Stomach (tissue), 4 donors: ENCODE measurements at regions not wholly inside any gene's neighbourhood (a gene's known extent, or its start where the extent isn't known, plus 50 kb on each side); places are given as distances from the start of the nearest gene placed in this dataset.

ENCODE experiments used
- EP300 ChIP-seq: sonication (generic); formaldehyde crosslinking; IDR thresholded peaks from one replicate; pipeline ENCODE4 v1.6.1; 2017; ENCODE audit warnings: antibody characterized with exemption
- POLR2A ChIP-seq, 4 donors: fragments of 450-650 bp; IDR thresholded peaks; one replicate each; pipeline ENCODE4 v1.6.1; 2016; ENCODE audit warnings: antibody characterized with exemption in 4 of 4, control low read depth in 2 of 4, mild to moderate bottlenecking in 1 of 4, moderate library complexity in 1 of 4
- POLR2AphosphoS5 ChIP-seq, 3 donors: sonication (generic); formaldehyde crosslinking; IDR thresholded peaks; one replicate each; pipeline ENCODE4 v1.6.1; 2016; ENCODE audit warnings: antibody characterized with exemption in 3 of 3
- TF ChIP-seq, protein P1 (sequence below), 7 experiments: fragments of 450-650 bp in 4 of 7; fragments of 200-600 bp in 3 of 7; sonication (generic) in 3 of 7; IDR thresholded peaks; one replicate each; pipeline ENCODE4 v1.5.1; 2016 to 2019; ENCODE audit warnings: antibody characterized with exemption in 7 of 7, control low read depth in 2 of 7, mild to moderate bottlenecking in 1 of 7

DNA sequence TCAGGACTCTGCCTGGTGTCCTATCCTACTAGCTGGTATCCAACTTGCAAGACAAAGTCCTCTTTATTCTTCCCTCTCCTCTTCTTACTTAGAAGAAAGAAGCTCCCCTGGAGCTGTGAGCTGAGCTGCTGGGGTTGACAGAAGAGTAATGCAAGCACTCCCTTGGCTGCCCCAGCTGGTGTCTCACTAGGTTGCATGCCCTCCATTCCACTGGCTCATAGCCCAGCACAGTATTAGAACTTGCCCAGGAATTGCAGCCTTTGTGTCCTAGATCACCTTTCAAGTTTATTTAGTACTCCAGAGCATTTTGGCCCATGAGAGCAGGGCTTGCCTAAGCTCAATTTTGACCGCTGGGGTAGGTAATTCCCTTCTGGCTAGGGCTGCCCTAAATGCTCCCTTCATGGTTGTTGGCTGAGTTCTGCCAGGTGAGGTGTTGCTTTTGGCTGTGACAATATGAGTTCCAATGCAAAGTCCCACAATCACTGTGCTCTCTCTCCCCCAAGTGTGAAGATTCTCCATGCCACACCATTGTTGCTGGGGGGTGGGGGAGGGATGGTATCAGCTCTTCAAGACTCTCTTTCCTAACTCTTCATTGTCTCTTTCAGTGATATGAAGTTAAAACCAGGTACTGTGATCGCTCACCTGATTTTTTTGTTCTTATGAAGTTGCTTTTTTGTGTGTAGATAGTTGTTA is 317.4 kb upstream of the DDHD1 start:
- TF ChIP-seq EP300 (no peak), POLR2A (IDR thresholded peaks at IDR 0.05) (no peak), POLR2AphosphoS5 (IDR thresholded peaks at IDR 0.05) (peak in 1 of 3 donors; percentile 28)
- TF ChIP-seq, protein P1, sequence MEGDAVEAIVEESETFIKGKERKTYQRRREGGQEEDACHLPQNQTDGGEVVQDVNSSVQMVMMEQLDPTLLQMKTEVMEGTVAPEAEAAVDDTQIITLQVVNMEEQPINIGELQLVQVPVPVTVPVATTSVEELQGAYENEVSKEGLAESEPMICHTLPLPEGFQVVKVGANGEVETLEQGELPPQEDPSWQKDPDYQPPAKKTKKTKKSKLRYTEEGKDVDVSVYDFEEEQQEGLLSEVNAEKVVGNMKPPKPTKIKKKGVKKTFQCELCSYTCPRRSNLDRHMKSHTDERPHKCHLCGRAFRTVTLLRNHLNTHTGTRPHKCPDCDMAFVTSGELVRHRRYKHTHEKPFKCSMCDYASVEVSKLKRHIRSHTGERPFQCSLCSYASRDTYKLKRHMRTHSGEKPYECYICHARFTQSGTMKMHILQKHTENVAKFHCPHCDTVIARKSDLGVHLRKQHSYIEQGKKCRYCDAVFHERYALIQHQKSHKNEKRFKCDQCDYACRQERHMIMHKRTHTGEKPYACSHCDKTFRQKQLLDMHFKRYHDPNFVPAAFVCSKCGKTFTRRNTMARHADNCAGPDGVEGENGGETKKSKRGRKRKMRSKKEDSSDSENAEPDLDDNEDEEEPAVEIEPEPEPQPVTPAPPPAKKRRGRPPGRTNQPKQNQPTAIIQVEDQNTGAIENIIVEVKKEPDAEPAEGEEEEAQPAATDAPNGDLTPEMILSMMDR (IDR thresholded peaks at IDR 0.05) = no peak
